GM18511 (cell line): ENCODE measurements at regions not wholly inside any gene's neighbourhood (a gene's known extent, or its start where the extent isn't known, plus 50 kb on each side); places are given as distances from the start of the nearest gene placed in this dataset.
"Not testable (repeated sequence)": the region's sequence is repeated elsewhere in the genome, so short reads cannot be mapped to it uniquely, and the experiment has no call there.

Experiments used
- ATAC-seq: cut with Tn5 transposase; IDR thresholded peaks from one replicate; pipeline ENCODE4 v1.9.1; 2021; ENCODE audit warnings: mild to moderate bottlenecking, moderate library complexity; ENCODE audit not compliant: unreplicated experiment

DNA sequence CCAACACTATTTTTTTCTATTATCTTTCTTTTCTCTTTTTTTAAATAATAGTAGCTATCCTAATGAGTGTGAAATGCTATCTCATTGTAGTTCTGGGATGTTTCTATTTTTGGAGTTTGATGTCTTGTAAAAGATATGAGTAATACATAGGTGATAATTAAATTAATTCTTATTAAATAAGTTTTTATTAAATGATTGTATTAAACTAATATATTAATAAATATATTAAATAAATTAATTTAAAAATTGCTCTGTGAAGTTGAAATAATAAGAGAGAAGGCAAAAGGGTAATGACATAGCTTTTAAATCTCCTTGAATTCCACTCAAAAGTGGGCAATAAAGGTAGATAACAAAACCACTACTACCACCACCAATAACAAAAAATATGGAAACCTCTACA, 230.2 kb upstream of the SSTR1 start:
- ATAC-seq: no peak

DNA sequence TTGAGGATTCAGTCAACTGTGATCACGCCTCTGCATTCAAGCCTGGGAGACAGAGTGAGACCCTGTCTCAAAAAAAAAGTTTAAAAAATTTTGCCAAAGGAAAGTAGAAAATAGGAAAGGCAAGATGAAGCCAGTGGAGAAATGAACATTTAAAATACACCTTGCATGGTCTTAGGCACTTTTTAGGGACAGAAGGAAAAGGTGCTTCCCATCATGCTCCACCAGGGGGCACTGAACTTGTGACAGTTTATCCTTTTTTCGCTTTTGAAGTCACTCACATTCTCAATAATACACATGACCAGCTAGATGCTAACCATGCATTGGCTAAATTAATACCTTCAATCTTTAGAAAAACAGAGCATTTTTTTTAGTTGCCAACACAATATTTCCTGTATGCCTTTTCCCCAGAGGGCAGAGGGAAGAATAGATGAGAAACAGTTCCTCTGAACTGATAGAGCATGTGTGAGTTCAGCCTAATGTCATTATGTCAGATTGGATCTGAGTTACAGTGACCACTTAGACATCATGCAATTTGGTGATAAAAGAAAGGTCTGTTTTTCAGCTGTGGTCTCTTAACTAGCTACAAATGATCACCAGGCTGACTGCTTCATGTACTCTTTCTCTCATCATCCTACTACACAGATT, 221.8 kb upstream of the SSTR1 start:
- ATAC-seq: no peak

DNA sequence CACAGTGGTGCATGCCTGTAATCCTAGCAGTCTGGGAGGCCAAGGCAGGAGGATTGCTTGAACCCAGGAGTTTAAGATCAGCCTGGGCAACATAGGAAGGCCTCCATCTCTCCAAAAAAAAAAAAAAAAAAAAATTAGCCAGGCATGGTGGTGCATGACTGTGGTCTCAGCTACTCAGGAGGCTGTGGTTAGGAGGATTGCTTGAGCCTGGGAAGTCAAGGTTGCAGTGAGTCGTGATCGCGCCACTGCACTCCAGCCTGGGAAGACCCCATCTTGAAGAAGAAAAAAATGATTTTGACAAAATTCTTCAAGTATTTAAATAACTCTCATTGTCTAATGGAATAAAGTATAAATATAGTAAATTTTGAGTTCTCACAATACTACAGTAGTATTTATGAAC, 219.2 kb upstream of the SSTR1 start:
- ATAC-seq: no peak

DNA sequence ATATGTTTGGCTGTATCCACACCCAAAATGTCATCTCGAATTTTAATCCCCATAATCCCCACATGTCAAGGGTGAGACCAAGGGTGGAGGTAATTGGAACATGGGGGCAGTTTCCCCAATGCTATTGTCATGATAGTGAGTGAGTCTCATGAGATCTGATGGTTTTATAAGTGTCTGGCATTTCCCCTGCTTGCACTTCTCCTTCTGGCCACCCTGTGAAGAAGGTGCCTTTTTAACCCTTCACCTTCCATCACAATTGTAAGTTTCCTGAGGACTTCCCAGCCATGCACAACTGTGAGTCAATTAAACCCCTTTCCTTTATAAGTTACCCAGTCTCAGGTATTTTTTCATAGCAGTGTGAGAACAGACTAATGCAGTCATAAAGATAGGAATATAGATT, 216.7 kb upstream of the SSTR1 start:
- ATAC-seq: no peak

DNA sequence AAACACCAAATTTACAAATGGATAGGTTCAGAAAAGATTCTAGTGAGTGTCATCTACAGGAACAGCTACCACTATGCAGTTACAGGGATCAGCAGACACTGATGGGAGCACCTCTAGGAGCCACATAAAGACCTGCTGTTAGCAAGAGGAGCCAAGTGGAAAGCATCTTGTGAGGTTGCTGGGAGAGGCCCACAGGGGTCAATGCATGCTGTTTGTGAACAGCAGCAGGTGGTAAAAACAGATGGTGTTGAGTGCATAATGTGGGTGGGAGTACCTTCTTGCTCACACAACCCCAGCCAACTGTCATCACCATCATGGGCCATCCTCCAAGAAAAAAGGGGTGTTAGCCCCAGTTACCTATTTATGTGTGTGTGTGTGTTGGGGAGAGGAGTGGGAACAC, 215.2 kb upstream of the SSTR1 start:
- ATAC-seq: no peak

DNA sequence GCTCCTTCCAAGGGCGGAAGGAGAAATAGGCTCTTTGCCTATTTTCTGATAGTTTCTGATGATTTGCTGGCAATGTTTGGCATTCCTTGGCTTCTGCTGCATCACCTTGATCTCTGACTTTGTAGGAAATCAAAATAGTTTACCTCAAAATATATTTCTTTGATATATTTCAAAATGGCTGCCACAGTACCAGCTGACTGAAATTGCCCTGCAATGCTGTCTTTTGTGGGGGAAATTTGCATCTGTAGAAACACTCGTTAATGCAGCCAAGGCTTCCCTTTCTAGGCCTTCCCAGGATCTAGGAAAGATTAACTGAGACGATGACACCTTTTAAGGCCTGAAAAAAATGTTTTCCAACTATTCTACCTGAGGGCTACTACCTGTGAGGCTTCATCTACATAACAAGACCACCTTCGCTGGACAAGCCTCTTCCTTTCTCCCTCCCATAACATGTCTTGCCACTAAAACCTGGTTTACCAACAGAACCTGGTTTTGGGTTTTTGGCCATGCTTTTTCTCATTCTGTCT, 212.8 kb upstream of the SSTR1 start:
- no peak for ATAC-seq

DNA sequence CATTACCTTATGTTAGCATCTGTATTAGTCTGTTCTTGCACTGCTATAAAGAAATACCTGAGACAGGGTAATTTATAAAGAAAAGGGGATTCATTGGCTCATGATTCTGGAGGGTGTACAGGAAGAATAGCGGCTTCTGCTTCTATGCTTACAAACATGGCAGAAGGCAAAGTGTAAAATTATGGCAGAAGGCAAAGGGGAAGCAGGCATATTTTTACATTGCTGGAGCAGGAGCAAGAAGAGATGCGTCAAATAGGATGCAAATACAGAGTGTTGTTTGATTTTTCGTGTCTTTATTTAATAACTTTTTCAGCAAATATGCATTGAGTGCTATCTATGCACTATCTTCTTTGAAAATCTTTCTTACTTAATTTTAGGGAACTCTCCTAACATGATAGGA, 210.7 kb upstream of the SSTR1 start:
- no peak for ATAC-seq

DNA sequence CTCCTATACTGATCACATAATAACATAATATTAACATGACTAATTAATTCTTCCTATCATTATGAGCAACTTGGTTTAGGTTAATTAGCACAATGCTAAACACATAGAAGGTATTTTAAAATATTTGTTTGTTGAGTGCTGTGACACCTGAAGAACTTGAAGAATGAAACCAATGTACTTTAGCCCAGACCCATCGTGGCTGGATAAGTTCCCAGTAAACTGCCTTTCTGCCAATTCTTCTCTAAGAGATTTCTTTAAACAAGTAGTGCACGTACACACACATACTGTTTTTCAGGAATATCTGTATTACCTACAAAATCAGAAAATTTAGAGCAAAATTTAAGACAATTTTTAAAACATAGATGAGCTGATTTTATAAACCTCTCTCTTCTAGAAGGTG, 207.4 kb upstream of the SSTR1 start:
- ATAC-seq: no peak

DNA sequence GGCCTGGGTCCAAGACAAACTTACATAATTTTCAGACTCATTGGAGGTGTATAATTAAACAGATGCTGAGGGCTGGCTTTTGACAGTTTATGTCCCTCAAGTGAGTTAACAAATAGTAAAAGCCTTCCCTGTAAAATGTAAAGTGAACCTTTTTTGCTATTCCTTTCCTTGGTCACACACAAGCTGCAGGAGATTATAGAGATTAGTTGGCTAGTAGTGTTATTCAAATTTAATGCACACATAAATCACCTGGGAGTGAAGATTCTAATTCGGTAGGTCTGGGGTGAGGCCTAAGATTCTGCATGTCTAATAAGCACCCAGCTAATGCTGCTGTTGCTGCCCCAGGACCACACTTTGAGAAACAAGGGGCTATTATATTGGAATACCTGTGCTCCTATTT, 206.2 kb upstream of the SSTR1 start:
- ATAC-seq: no peak

DNA sequence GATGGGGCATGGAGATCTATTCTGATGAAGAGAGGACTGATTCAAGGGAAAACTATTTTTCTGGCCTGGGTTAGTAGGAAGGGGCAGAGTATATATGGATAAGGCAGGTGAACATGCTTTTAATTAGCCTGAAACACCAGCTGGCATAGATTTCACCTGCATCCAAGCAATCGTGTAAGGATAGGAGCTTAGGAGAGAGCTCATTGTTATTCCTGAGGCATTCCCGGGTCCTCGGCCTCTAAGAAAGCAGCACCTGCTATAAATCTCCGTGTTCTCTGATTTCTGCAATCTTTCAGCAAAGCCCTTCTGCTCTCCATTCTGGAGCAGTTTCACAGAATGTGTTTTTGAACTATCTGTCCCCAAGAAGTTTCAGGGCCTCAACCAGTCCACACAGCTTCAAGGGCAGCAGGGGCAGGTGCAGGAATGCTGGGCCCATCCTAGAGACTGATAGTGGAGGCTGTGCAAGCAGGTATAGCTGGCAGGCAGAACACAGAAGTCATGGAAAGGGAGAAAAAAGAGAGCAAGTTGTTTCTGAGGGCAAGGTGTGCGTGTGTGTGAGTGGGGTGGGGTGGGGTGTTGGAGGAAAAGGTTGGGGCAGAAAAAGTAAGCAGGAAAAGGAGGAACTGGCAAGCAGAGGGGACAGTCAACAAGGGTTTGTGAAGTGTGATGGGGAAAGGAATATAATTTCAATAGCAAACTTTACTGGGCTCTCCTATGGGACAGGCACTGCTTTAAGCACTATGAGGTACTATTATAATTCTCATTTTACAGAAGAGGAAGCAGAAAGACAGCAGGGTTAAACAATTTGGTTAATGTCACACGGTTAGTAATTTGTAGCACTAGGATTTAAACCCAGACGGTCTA, 203.7 kb upstream of the SSTR1 start:
- ATAC-seq: no peak

DNA sequence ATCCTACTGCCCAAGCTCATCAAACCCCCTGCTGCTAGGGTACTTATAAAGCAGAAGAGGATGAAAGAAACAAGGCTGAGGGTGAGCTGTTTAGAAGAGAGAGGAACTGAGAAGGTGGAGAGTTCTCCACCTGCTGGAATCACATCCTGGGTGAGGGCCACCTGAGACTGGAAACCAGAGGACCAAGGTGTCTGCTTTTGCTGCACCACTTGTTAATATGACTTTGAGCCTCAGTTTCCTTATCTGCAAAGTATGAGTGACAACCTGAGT, 203.2 kb upstream of the SSTR1 start:
- ATAC-seq: no peak

DNA sequence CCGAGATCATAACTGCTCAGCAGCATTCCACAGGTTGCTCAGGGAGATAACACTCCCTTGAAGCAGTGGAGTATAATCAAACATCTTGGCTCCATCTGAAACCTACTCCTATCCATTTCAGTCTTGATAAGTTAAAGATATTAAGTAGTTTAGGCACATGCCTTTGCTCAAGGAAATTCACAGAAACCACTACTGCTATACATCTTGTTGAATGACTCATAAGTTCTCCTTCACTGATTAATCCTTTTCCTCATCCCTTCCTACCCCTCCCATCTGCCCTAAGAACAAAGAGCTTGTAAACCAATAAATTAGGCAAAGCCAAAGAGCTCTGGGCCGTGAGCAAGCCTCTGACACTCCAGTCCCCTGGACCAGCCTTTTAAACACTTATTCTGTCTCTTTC, 196.5 kb upstream of the SSTR1 start:
- not testable (repeated sequence) for ATAC-seq

DNA sequence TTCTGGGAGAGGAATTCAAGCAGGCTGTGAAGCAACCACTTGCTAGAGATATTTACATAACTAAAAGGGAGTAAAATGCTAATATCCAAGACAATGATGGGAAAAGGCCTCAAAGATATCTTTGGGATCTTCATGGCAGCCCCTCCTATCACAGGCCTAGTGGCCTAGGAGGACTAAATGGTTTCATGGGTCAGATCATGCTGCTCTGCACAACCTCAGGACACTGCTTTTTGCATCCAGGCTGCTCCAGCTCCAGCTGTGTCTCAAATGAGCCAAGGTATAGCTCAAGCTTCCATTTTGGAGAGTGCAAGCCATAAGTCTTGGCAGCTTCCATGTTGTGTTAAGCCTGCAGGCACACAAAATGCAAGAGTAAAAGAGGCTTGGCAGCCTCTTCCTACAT, 195.6 kb upstream of the SSTR1 start:
- ATAC-seq: no peak

DNA sequence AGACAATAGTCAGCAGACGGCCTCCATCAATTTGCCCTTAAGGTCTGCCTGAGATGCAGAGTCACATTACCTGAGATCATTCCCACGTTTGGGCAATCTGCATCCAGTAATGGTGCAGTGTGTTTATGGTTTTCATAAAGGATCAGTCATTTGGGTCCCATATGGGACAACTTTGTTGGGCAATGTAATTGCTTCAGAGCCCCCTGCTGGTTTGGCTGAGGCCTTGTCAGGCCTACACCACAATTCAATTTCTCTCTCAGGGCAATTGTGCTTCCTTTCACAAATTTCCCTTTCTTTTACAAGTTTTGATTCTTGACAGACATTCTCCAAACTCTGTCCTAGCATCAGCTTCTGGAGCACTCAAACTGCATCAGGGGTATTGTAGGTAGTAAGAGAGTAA, 191.2 kb upstream of the SSTR1 start:
- ATAC-seq: no peak

DNA sequence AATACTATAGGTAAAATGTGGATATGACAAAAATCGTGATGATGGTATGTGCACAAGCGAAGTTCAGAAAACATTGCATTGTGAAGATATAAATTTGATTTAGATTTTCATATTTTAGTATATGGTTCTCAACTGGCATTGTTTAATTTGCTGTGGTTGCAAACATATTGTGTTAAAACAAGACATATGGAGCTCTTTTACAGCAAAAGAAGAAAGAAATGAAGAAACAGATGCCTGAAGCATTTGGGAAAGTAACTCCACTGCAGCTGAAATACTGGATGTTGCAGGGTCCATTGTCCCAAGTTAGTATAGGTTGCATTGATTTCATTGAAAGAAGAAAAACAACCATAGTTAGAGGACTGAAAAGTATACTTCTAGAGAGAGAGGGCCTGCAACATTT, 185.8 kb upstream of the SSTR1 start:
- ATAC-seq: no peak

DNA sequence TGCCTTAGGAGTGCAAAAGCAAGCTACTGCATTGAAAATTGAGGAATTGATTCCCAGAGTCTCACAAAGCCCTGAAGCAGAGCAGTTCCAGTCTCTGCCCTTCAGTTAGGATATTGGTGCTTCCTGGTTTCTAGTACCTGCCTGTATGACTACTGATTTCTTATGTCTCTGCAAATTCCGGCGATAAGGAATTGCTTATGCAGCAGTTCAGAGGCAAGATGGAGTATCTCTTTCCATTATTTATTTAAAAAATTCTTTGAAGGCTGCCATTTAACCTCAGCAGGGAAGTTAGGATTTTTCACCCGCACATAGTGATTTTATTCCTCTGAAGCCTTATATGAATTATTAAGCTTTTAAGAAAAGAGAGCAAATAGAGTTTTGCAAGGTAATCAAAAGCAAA, 184.9 kb upstream of the SSTR1 start:
- ATAC-seq: no peak

DNA sequence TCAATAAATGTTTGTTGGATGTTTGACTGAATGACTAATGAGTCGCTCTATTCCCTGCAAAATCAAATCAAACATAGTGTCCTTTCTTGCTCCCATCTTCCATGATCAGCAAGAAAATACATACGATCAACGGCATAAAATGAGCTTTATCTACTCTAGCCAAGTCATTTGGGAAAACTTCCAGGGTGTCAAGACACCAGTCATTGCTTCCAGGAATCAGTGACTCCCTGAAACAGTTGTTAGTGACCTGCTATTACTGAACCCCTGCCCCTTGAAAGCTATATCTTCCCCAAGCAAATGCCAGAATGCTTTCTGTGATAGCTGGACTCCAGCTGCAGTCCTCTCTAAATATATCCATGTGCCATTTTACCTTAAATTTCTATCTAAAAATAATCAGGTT, 169.5 kb upstream of the SSTR1 start:
- no peak for ATAC-seq

DNA sequence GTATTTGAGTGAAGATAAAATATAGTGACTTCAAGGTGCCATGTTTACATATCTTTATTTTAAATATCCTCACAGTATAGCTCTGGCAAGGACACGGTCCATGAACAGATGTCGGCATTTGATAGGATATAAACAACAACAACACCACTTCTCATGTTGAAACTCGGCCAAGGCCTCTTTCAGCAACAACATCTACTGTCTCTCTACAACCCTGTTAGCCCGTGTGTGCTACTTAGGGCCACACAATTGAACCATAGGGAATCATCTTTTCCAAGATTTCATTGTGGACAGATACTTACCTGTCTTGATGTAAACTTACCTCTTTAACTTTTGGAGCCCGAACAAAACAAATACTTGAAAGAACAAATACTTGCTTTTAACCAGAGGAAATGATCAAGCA, 168.7 kb upstream of the SSTR1 start:
- no peak for ATAC-seq

DNA sequence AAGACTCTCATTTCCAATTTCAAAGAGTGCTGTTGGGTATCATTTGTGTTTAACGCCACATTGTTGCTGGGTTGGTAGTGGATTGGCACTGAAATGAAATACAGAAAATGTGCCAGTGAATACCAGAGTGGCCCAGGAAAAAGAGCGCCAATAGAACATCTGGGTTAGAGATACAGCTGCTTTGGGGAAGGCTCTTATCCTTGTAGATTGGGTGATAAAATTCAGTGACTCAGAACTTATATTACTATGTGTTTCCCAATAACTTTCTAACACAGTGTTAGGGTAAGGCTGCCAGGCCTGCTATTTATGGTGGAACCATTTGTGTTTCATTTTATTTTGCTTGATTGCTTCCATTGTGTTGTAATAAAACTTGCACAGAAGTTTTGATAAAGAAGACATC, 168.2 kb upstream of the SSTR1 start:
- ATAC-seq: no peak

DNA sequence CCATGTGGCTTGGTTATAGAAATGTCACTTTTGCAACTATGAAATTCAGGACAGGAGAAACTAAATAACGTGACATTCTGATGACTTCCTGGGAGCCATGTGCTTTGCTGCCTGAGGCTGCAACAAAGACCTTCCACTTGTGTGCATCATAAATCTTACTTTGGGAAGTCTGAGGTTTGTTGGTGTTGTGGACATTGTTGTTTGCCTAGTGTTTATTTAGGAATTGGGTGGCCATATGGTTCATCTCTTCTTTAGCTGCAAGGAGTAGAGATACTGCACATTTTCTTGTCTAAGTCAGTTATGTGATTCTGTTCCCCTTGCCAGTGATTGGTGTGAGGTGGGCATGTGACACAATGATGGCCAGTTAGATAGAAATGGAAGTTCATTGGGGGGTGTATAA, 167.3 kb upstream of the SSTR1 start:
- no peak for ATAC-seq

DNA sequence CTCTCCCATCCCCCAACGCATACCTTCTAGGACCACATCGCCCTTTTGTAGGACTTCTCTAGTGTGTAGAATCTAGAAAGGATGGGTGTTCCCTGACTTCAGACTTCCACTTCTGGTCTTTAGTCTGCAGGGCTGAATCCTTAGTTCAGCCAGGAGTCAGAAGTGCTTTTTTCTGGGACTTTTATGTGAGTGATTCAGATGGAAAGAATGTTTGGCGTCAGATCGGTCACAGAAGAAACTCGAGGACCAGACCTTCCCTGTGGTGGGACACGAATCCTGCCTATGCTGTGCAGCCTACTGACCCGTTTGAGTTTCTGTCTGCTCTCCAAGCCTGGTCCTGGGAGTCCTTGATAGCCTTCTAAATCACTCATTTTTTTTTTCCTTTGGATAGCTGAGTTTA, 165.4 kb upstream of the SSTR1 start:
- no peak for ATAC-seq

DNA sequence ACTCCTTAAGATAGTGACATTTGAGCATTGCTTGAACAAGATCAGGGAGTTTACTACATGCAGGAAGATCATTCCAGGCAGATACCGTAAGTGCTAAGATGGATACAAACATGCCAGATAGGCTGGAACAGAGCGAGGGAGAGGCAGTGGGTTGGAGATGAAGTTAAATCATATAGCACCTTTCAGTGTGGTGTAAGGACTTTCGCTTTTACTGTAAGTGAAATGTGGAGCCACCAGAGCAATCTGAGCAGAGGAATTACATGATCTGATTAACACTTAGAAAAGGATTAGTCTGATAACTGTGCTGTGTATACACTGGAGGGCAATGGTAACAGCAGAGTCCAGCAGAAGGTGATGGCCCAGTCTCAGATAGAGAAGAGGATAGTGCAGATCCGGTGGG, 163.0 kb upstream of the SSTR1 start:
- no peak for ATAC-seq

DNA sequence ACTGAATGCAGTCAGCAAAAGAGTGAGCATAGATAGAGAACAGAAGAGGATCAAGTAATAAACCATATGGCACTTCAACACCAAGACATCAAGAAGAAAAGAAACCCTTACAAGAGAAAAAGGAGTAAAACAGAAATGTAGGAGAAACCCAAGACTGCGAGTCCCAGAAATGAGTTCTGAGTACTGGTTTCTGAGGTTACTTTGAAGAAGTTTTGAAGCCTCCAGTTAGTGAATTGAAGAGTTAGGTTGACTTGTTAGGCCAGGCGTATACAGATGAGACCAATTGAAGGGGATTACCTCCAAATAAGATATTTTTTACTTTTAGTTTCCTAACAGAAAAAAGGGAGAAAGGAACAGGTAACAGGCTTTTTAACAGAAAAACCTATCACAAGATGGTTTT, 162.2 kb upstream of the SSTR1 start:
- no peak for ATAC-seq
